Liver (tissue), 3 donors: ENCODE measurements at regions not wholly inside any gene's neighbourhood (a gene's known extent, or its start where the extent isn't known, plus 50 kb on each side); places are given as distances from the start of the nearest gene placed in this dataset.

Experiments
- CTCF ChIP-seq: fragments of 150-350 bp; IDR thresholded peaks from 2 replicates; pipeline ENCODE4 v1.5.1; 2017; ENCODE audit warnings: improper control_type of control experiment, low read depth, low read length; ENCODE audit not compliant: missing input control
- JUND ChIP-seq, 2 donors: IDR thresholded peaks; 2 replicates each; pipeline ENCODE4 v1.6.1; 2016; ENCODE audit warnings: antibody characterized with exemption in 2 of 2
- TAF1 ChIP-seq: conservative IDR thresholded peaks from 2 replicates; pipeline ENCODE4 v1.6.1; 2016; ENCODE audit warnings: antibody characterized with exemption, mild to moderate bottlenecking
- donor health status: healthy.
- donor health status: healthy.

- TF ChIP-seq TAF1 (no peak), CTCF (no peak), JUND (IDR thresholded peaks at IDR 0.05) (no peak)
These were observed 207.3 kb upstream of the PABPC4L start for GRCh38 chr4:134408897-134409296.
